HG03378 (cell line): ENCODE measurements at regions not wholly inside any gene's neighbourhood (a gene's known extent, or its start where the extent isn't known, plus 50 kb on each side); places are given as distances from the start of the nearest gene placed in this dataset.

Experiments
- ATAC-seq: cut with Tn5 transposase; IDR thresholded peaks from one replicate; pipeline ENCODE4 v1.9.1; 2021; ENCODE audit warnings: mild to moderate bottlenecking, moderate library complexity; ENCODE audit not compliant: unreplicated experiment

GRCh38 chr7:109986701-109987100, 1104.2 kb upstream of the LRRN3 start:
- ATAC-seq, result no peak

GRCh38 chr7:109996411-109996810, 1094.5 kb upstream of the LRRN3 start:
- ATAC-seq, result no peak

DNA sequence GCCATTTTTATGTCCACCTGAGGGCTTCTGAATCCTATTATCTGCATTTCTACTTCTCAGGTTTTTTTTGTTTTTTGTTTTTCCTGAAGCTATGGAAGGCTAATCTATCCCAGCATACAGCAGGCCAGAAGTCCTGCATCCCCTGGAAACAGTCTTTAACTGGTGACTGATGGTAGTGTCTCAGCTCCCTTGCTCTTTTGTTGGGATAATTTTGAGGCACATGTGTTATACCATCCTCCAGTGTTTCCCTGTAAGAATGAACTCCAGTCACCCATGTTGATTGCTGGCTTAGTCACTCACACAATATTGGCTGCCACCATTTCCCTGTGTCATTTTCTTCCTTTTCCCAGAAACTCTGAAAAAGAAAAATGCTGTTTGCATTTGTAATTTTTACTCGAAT, 1094.0 kb upstream of the LRRN3 start:
- no peak for ATAC-seq

- ATAC-seq, result no peak
Measured at GRCh38 chr7:109997837-109998236, 1093.1 kb upstream of the LRRN3 start.

GRCh38 chr7:110001254-110001938, 1089.5 kb upstream of the LRRN3 start:
- ATAC-seq, result no peak

GRCh38 chr7:110003827-110004226, 1087.1 kb upstream of the LRRN3 start:
- ATAC-seq, result no peak

DNA sequence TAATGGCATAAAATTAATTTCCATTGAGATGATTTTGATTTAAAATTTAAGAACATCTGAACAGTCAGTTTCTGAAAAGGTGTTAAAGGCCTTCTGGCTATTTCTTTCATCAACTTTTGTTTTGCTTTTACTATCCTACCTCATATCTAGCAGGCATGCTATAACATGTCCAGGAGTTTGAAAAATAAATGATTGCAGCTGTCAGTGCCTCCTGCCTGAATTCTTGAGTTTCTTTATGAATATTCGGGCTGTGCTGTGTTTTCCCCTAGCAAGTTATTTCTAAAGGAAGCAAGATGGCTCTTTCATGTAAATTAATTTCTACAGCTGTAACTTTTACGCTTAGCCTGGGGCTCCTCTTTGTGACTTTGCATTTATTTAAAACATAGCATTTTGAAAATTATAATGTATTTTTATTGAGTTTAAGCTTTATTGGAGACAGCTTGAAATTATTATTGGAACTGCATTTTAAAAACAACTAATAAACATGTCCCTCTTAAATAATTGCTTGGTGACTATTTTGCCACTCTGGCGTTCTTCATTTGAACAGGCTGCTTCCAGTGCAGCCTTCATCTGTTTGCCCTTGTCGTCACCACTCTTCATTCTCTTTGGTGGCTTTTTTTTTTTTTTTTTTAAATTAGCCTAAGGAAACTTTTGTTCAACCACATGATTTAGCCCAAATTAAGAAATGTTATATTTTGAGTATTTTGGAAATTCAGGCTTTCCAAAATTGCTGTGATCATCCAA, 1083.4 kb upstream of the LRRN3 start:
- ATAC-seq, result peak; percentile 81

- ATAC-seq, result peak; percentile 51
Measured at GRCh38 chr7:110010359-110010758, 1080.6 kb upstream of the LRRN3 start.

- ATAC-seq, result no peak
Measured at GRCh38 chr7:110017405-110017804, 1073.5 kb upstream of the LRRN3 start.

GRCh38 chr7:110027385-110027784, 1063.5 kb upstream of the LRRN3 start:
- no peak for ATAC-seq

DNA sequence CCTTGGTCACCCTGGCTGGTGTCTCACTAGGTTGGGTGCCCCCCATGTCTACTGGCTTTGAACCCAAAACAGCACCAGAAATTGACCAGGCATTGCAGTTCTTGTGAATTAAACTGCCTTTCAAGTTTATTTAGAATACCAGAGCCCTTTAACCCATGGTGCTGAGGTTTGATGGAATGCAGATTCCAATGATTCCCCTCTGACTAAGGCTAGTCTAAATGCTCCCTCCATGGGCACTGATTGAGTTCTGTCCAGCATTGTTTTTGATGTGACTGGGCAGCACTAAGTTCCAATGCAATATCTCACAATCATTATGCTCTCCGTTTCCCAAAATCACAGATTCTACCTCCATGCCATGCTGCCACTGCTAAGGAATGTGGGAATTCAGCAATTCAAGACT, 1047.4 kb upstream of the LRRN3 start:
- ATAC-seq, result no peak

DNA sequence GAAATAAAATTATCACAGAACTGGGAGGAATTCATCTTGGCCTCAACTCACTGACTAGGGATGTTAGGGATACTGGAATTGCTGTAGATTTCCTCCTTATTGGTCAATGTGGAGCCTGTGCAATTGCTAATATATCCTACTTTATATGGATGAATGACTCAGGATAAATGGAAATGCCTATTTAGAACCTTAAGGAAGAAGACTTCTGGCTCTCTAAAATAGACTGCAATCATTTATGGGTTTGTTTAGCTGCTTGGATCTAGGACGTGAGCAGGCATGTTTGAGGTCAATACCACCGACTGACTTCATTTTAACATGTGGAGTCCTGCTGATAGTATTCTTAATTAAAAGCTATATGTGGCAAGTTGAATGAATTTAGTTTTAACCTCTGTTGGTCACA, 1040.1 kb upstream of the LRRN3 start:
- no peak for ATAC-seq

DNA sequence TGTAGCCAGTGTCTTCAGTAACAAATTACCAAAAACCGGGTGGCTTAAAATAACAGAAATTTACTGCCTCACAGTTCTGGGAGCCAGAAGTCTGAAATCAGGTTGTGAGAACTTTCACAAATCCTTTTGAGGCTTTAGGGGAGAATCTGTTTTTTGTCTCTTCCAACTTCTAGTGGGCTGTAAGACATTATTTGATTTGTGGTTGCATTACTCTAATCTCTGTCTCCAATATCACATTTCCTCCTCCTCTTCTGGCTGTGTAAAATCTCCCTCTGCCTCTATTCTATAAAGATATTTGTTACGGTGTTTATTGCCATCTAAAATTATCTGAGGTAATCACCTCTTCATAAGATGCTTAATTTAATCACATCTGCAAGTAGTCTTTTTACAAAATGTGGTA, 1039.6 kb upstream of the LRRN3 start:
- no peak for ATAC-seq

- no peak for ATAC-seq
Measured at GRCh38 chr7:110056331-110056730, 1034.6 kb upstream of the LRRN3 start.

DNA sequence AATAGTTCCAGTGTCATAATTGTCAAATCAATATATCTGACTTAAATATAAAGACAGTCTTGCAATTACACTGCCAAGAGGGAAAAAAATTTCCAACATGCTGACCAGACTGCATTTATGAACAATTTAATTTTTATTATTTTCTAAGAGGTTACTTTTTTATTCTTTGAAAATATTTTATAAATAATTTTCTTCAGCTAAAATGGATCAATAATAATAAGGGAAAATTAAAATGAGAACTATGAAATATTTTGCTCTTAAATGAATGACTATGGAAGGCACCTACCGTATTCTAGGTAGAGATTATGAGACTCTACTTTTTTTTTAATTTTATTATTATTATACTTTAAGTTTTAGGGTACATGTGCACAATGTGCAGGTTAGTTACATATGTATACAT, 1032.5 kb upstream of the LRRN3 start:
- ATAC-seq, result no peak

- ATAC-seq, result peak; percentile 75
Measured at GRCh38 chr7:110061387-110061786, 1029.5 kb upstream of the LRRN3 start.

- ATAC-seq, result no peak
Measured at GRCh38 chr7:110065121-110065520, 1025.8 kb upstream of the LRRN3 start.

DNA sequence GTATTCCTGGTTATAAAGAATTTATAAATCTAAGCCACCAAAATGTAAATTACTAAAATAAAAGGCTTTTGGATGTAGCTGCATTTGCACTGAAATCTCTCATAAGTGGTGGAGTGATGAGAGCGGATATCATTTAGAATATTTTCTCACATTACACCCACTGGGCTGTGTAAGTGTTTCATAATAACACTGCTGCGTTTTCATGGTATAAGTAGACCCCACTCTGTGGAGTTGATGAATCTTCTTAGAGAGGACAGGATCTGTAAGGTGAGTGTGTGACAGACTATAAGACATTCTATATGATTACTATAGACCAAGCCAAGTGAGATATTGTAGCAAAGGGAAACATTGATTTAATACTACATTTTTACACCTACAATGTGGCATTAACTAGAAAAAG, 1024.1 kb upstream of the LRRN3 start:
- ATAC-seq, result no peak

- ATAC-seq, result no peak
Measured at GRCh38 chr7:110071192-110071591, 1019.7 kb upstream of the LRRN3 start.

DNA sequence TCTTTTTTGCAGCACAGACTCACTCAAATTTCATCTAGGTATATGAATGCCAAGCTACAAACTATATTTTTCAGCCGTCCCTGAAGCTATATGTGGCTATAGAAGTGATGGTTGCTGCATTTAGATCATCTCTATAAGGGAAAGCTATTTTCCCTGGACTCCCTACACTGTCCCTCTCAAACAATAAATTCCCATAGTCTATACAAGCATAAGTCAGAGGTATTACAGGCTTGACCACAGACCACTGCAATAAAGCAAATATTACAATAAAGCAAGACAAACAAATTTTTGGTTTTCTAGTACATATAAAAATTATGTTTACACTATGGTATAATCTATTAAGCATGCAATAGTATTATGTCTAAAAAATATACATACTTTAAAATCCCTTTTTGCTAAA, 1015.5 kb upstream of the LRRN3 start:
- ATAC-seq, result no peak

DNA sequence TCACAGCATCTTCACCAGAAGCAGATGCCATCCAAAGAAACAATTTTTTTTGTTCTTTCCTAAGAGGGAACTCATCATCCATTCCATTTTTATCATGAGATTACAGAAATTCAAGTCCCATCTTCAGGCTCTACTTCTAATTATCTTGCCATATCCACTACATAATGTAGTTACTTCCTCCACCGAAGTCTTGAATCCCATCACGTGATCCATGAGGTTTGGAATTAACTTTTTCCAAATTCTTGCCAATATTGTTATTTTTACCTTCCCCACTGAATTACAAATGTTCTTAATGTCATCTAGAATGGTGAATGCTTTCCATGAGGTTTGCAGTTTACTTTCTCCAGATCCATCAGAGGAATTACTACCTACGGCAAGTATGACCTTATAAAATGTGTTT, 1014.7 kb upstream of the LRRN3 start:
- ATAC-seq, result no peak

GRCh38 chr7:110084181-110084807, 1006.6 kb upstream of the LRRN3 start:
- ATAC-seq, result no peak
